ENCODE measurements at regions not wholly inside any gene's neighbourhood (a gene's known extent, or its start where the extent isn't known, plus 50 kb on each side); places are given as distances from the start of the nearest gene placed in this dataset.

GRCh38 chr2:30326497-30326896 lies 95.2 kb downstream of the LBH start:
- Histone ChIP-seq H3K9me2 (replicated peaks; ENCODE audit: insufficient read depth, low read length) (no peaks in the 10 kb centered on the region), H3K9ac (ENCODE audit: low read length) (no peak overlapping the region), H3K27me3 (ENCODE audit: low read length) (no peaks in the 10 kb centered on the region), H2AFZ (ENCODE audit: low read depth, low read length, severe bottlenecking) (no peak overlapping the region), H3K79me2 (ENCODE audit: insufficient read depth, low read length) (no peaks in the 10 kb centered on the region), H3K27ac (ENCODE audit: low read depth, low read length) (no peak overlapping the region), H3K4me3 (ENCODE audit: insufficient read depth, low read length, poor library complexity, severe bottlenecking) (no peak overlapping the region), H3F3A (ENCODE audit: insufficient read depth) (no peaks in the 10 kb centered on the region), H3K9me3 (ENCODE audit: insufficient read depth, low read length) (no peaks in the 10 kb centered on the region), H3K4me2 (ENCODE audit: low read depth, low read length, poor library complexity, severe bottlenecking) (no peak overlapping the region), H4K20me1 (ENCODE audit: low read depth, low read length) (no peaks in the 10 kb centered on the region), H3K36me3 (ENCODE audit: low read length) (no peaks in the 10 kb centered on the region)
- TF ChIP-seq EZH2phosphoT487 (conservative IDR thresholded peaks at IDR 0.05; ENCODE audit: low read length) (no peak), CTCF (IDR thresholded peaks at IDR 0.05; ENCODE audit: insufficient read depth, low read length, poor library complexity, severe bottlenecking) (no peak)

- Histone ChIP-seq H3K79me2 (ENCODE audit: insufficient read depth, low read length) (no peaks in the 10 kb centered on the region), H3K9ac (ENCODE audit: low read length) (no peak overlapping the region), H3K9me3 (ENCODE audit: insufficient read depth, low read length) (no peaks in the 10 kb centered on the region), H3K4me2 (ENCODE audit: low read depth, low read length, poor library complexity, severe bottlenecking) (no peak overlapping the region), H2AFZ (ENCODE audit: low read depth, low read length, severe bottlenecking) (no peak overlapping the region), H3F3A (ENCODE audit: insufficient read depth) (no peaks in the 10 kb centered on the region), H4K20me1 (ENCODE audit: low read depth, low read length) (no peaks in the 10 kb centered on the region), H3K4me3 (ENCODE audit: insufficient read depth, low read length, poor library complexity, severe bottlenecking) (no peak overlapping the region), H3K27ac (ENCODE audit: low read depth, low read length) (no peak overlapping the region), H3K36me3 (ENCODE audit: low read length) (no peaks in the 10 kb centered on the region), H3K9me2 (replicated peaks; ENCODE audit: insufficient read depth, low read length) (no peaks in the 10 kb centered on the region), H3K27me3 (ENCODE audit: low read length) (no peaks in the 10 kb centered on the region)
- no peak for TF ChIP-seq EZH2phosphoT487 (conservative IDR thresholded peaks at IDR 0.05; ENCODE audit: low read length)
- no peak for TF ChIP-seq CTCF (IDR thresholded peaks at IDR 0.05; ENCODE audit: insufficient read depth, low read length, poor library complexity, severe bottlenecking)
These were observed 99.7 kb downstream of the LBH start for GRCh38 chr2:30331038-30331437.

GRCh38 chr2:30331869-30332268 lies 100.5 kb downstream of the LBH start:
- no peaks in the 10 kb centered on the region for H3K27me3 ChIP-seq (ENCODE audit: low read length)
- H3K36me3 ChIP-seq (ENCODE audit: low read length), result no peaks in the 10 kb centered on the region
- H4K20me1 ChIP-seq (ENCODE audit: low read depth, low read length), result no peaks in the 10 kb centered on the region
- no peak overlapping the region for H3K27ac ChIP-seq (ENCODE audit: low read depth, low read length)
- no peak overlapping the region for H3K9ac ChIP-seq (ENCODE audit: low read length)
- no peaks in the 10 kb centered on the region for H3K9me2 ChIP-seq (replicated peaks; ENCODE audit: insufficient read depth, low read length)
- no peak overlapping the region for H3K4me2 ChIP-seq (ENCODE audit: low read depth, low read length, poor library complexity, severe bottlenecking)
- H3K4me3 ChIP-seq (ENCODE audit: insufficient read depth, low read length, poor library complexity, severe bottlenecking), result no peak overlapping the region
- no peaks in the 10 kb centered on the region for H3F3A ChIP-seq (ENCODE audit: insufficient read depth)
- H2AFZ ChIP-seq (ENCODE audit: low read depth, low read length, severe bottlenecking), result no peak overlapping the region
- H3K79me2 ChIP-seq (ENCODE audit: insufficient read depth, low read length), result no peaks in the 10 kb centered on the region
- TF ChIP-seq EZH2phosphoT487 (conservative IDR thresholded peaks at IDR 0.05; ENCODE audit: low read length), result no peak
- no peak for TF ChIP-seq CTCF (IDR thresholded peaks at IDR 0.05; ENCODE audit: insufficient read depth, low read length, poor library complexity, severe bottlenecking)
- H3K9me3 ChIP-seq (ENCODE audit: insufficient read depth, low read length), result no peaks in the 10 kb centered on the region
